ENCODE measurements at regions not wholly inside any gene's neighbourhood (a gene's known extent, or its start where the extent isn't known, plus 50 kb on each side); places are given as distances from the start of the nearest gene placed in this dataset.

DNA sequence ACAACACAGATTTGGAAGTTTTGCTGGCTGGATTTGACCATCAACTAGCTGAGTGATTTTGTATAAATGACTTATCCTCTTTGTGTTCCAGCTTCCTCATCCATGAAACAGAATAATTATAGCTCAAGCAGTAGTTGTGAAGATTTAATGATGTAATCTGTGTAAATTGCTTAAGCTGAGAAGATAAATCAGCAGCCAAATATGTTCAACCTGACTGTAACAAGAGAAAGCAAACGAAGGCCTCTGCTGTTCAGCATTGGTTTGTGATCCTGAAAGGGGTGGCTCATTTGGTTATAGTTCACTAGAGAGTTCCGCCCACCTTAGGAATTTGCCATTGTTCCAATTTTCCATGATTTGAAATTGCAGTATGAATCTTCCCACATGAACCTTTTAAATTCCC lies 75.7 kb upstream of the CCDC112 start:
- Histone ChIP-seq H3K27ac (peak overlapping the region; percentile 75), H3K4me1 (peaks cover 27% of the 10 kb centered on the region), H3K4me3 (no peak overlapping the region), H3K36me3 (ENCODE audit: insufficient read depth in 1 of 2, low read depth in 1 of 2) (no peaks in the 10 kb centered on the region), H3K27me3 (ENCODE audit: insufficient read depth in 3 of 3, low read length in 2 of 3) (no peaks in the 10 kb centered on the region), H3K9me3 (no peaks in the 10 kb centered on the region)
- TF ChIP-seq, protein P1, sequence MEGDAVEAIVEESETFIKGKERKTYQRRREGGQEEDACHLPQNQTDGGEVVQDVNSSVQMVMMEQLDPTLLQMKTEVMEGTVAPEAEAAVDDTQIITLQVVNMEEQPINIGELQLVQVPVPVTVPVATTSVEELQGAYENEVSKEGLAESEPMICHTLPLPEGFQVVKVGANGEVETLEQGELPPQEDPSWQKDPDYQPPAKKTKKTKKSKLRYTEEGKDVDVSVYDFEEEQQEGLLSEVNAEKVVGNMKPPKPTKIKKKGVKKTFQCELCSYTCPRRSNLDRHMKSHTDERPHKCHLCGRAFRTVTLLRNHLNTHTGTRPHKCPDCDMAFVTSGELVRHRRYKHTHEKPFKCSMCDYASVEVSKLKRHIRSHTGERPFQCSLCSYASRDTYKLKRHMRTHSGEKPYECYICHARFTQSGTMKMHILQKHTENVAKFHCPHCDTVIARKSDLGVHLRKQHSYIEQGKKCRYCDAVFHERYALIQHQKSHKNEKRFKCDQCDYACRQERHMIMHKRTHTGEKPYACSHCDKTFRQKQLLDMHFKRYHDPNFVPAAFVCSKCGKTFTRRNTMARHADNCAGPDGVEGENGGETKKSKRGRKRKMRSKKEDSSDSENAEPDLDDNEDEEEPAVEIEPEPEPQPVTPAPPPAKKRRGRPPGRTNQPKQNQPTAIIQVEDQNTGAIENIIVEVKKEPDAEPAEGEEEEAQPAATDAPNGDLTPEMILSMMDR (IDR thresholded peaks at IDR 0.05) = no peak
- DNase-seq = no peak
- intact Hi-C loops (cut with DNase I) = loop anchor here in 1 of 2 donors (5.0 to 10.0 kb wide), 3 partner anchors 53 to 213 kb away; no protein-coding TSS in a partner anchor
- 31 to 37% (median 34%) methylated on average over 2 of the region's 2 CpGs for WGBS, 3 donors
- peak in 3 of 4 donors; percentile 11 to 50 (median 40) for ATAC-seq

DNA sequence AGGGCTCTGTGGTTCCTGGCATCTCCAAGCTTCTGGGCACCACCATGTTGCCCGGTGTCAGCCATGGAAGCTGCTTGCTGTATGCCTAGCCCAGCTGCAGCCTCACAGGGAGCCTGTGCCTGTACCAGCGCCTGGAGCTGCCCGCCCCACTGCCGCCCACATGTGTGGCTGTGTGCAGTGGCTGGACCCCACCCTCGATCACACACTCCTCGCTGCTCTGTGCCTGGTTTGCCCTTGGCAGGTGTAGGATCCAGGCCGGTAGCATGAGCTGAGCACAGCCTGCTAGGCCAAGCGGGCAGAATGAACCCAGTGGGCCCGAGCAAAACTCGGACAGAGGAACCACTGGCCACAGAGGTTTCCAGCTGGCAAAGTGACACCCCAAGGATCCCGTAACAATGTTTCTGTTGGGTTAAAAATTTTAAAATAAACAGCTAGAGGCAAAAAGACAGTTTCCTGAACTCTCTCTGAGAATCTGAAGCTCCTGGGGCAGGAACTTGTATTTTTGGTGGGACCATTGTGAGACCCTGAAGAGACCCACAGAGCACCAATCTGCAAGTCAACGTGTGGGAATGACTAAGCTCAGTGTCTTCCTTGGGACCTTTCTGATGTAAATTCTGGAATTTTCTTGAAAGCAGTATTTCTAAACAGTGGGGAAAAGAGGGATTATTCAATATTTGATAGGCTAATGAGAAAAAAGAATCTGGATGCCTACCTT lies 73.1 kb upstream of the CCDC112 start:
- no peak for DNase-seq
- no peak overlapping the region for H3K4me3 ChIP-seq
- peaks cover 21% of the 10 kb centered on the region for H3K4me1 ChIP-seq
- TF ChIP-seq, protein P1 (IDR thresholded peaks at IDR 0.05) = no peak
- H3K36me3 ChIP-seq (ENCODE audit: insufficient read depth in 1 of 2, low read depth in 1 of 2) = no peaks in the 10 kb centered on the region
- no peaks in the 10 kb centered on the region for H3K9me3 ChIP-seq
- ATAC-seq = no peak
- no peak overlapping the region for H3K27ac ChIP-seq
- intact Hi-C loops (cut with DNase I) = loop anchor here (5.0 to 10.0 kb wide), 4 partner anchors 55 to 215 kb away; no protein-coding TSS in a partner anchor
- no peaks in the 10 kb centered on the region for H3K27me3 ChIP-seq (ENCODE audit: insufficient read depth in 3 of 3, low read length in 2 of 3)
- WGBS, 3 donors = 83 to 92% (median 84%) methylated on average over 12 of the region's 12 CpGs

DNA sequence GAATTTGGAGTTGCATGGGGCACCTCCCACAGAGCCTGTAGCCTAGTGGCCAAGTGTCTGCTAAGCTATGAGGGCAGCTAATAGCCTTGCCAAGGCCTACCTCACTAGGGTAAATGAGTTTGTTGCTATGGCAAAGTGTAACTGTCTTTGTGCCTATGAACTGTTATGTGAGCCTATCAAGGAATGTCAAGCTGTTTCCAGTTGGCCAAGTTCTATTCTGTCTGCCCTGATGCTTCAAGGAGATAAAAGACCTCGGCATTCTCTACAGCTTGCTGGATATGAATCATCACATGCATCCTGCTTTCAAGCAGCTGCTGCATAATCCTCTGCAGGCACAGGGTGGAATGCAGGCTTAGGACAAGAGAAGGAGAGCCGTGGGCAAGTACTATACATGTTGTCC lies 69.8 kb upstream of the CCDC112 start:
- no peaks in the 10 kb centered on the region for H3K27me3 ChIP-seq (ENCODE audit: insufficient read depth in 3 of 3, low read length in 2 of 3)
- peaks cover 9% of the 10 kb centered on the region for H3K4me1 ChIP-seq
- H3K4me3 ChIP-seq = no peak overlapping the region
- H3K9me3 ChIP-seq = no peaks in the 10 kb centered on the region
- TF ChIP-seq, protein P1 (IDR thresholded peaks at IDR 0.05) = peak; percentile 6
- DNase-seq (peak; percentile 22 to 59), ATAC-seq (peak; percentile 96 to 97 (median 97))
- intact Hi-C loops (cut with DNase I) = loop anchor here (2.0 to 10.0 kb wide), 2 partner anchors 51 to 177 kb away; no protein-coding TSS in a partner anchor
- 9 to 24% (median 19%) methylated on average over 2 of the region's 2 CpGs for WGBS, 3 donors
- peak overlapping the region; percentile 67 for H3K27ac ChIP-seq
- H3K36me3 ChIP-seq (ENCODE audit: insufficient read depth in 1 of 2, low read depth in 1 of 2) = no peaks in the 10 kb centered on the region

DNA sequence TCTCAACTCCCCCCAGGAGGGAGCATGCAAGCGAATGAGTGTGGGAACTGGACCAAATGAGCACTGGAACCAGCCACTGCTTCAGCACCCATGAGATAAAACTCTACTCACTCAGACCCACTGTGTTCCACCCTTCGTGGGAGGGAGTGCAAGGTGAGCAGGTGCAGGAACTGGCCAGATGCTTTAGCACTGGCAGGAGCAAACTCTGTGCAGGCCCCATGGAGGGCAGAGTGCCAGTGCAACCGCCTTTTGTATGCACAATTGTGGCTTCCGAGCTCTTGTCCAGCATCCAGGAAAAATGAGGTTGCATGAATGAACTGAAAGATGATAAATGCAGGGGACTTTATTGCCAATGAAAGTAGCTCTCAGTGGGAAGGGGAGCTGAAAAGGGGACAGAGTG lies 67.4 kb upstream of the CCDC112 start:
- no peaks in the 10 kb centered on the region for H3K9me3 ChIP-seq
- WGBS, 3 donors = 38 to 53% (median 40%) methylated on average over 4 of the region's 4 CpGs
- H3K4me3 ChIP-seq = no peak overlapping the region
- no peak overlapping the region for H3K27ac ChIP-seq
- peaks cover 9% of the 10 kb centered on the region for H3K4me1 ChIP-seq
- H3K36me3 ChIP-seq (ENCODE audit: insufficient read depth in 1 of 2, low read depth in 1 of 2) = no peaks in the 10 kb centered on the region
- intact Hi-C loops (cut with DNase I) = loop anchor here in 1 of 2 donors (10.0 kb wide), 1 partner anchor 49 kb away; no protein-coding TSS in a partner anchor
- ATAC-seq (no peak), DNase-seq (no peak)
- TF ChIP-seq, protein P1 (IDR thresholded peaks at IDR 0.05) = no peak
- H3K27me3 ChIP-seq (ENCODE audit: insufficient read depth in 3 of 3, low read length in 2 of 3) = no peaks in the 10 kb centered on the region

Measured in psoas muscle (tissue), 7 donors.